CD4-positive, alpha-beta T cell treated with Interleukin-17A for 1 hour (primary cell): ENCODE measurements at regions not wholly inside any gene's neighbourhood (a gene's known extent, or its start where the extent isn't known, plus 50 kb on each side); places are given as distances from the start of the nearest gene placed in this dataset.
"Not testable (repeated sequence)": the region's sequence is repeated elsewhere in the genome, so short reads cannot be mapped to it uniquely, and the experiment has no call there.

ENCODE experiments used
- DNase-seq: peaks from one replicate; pipeline ENCODE4 v3.0.0-alpha.2; 2020

- no peak for DNase-seq
Measured at GRCh38 chr13:58950911-58951310, 1212.8 kb downstream of the DIAPH3 start.

GRCh38 chr13:58953638-58954037, 1210.1 kb downstream of the DIAPH3 start:
- peak; percentile 4 for DNase-seq

GRCh38 chr13:58955546-58956385, 1208.0 kb downstream of the DIAPH3 start:
- DNase-seq, result no peak

- not testable (repeated sequence) for DNase-seq
Measured at GRCh38 chr13:58958097-58958496, 1205.6 kb downstream of the DIAPH3 start.

- no peak for DNase-seq
Measured at GRCh38 chr13:58960888-58961287, 1202.8 kb downstream of the DIAPH3 start.

- no peak for DNase-seq
Measured at GRCh38 chr13:58963321-58963720, 1200.4 kb downstream of the DIAPH3 start.

- no peak for DNase-seq
Measured at GRCh38 chr13:58964048-58964447, 1199.7 kb downstream of the DIAPH3 start.

- DNase-seq, result no peak
Measured at GRCh38 chr13:58977085-58977484, 1186.6 kb downstream of the DIAPH3 start.

GRCh38 chr13:58978331-58978730, 1185.4 kb downstream of the DIAPH3 start:
- no peak for DNase-seq

- DNase-seq, result no peak
Measured at GRCh38 chr13:58979851-58980250, 1183.9 kb downstream of the DIAPH3 start.

GRCh38 chr13:58985845-58986244, 1177.9 kb downstream of the DIAPH3 start:
- no peak for DNase-seq

- no peak for DNase-seq
Measured at GRCh38 chr13:58989556-58989955, 1174.2 kb downstream of the DIAPH3 start.

GRCh38 chr13:58991826-58992477, 1171.8 kb downstream of the DIAPH3 start:
- DNase-seq, result no peak

GRCh38 chr13:58992478-58993042, 1171.2 kb downstream of the DIAPH3 start:
- no peak for DNase-seq

GRCh38 chr13:58994077-58994476, 1169.7 kb downstream of the DIAPH3 start:
- DNase-seq, result no peak

GRCh38 chr13:58994777-58995176, 1169.0 kb downstream of the DIAPH3 start:
- DNase-seq, result no peak

- no peak for DNase-seq
Measured at GRCh38 chr13:58998716-58999115, 1165.0 kb downstream of the DIAPH3 start.

GRCh38 chr13:58999851-59000250, 1163.9 kb downstream of the DIAPH3 start:
- no peak for DNase-seq

GRCh38 chr13:59000770-59001169, 1163.0 kb downstream of the DIAPH3 start:
- no peak for DNase-seq

- no peak for DNase-seq
Measured at GRCh38 chr13:59012731-59013130, 1151.0 kb downstream of the DIAPH3 start.

GRCh38 chr13:59016250-59016649, 1147.5 kb downstream of the DIAPH3 start:
- no peak for DNase-seq

- DNase-seq, result no peak
Measured at GRCh38 chr13:59024434-59024833, 1139.3 kb downstream of the DIAPH3 start.

- no peak for DNase-seq
Measured at GRCh38 chr13:59034198-59034597, 1129.5 kb downstream of the DIAPH3 start.

- no peak for DNase-seq
Measured at GRCh38 chr13:59038824-59039223, 1124.9 kb downstream of the DIAPH3 start.
